ENCODE measurements at regions not wholly inside any gene's neighbourhood (a gene's known extent, or its start where the extent isn't known, plus 50 kb on each side); places are given as distances from the start of the nearest gene placed in this dataset.

DNA sequence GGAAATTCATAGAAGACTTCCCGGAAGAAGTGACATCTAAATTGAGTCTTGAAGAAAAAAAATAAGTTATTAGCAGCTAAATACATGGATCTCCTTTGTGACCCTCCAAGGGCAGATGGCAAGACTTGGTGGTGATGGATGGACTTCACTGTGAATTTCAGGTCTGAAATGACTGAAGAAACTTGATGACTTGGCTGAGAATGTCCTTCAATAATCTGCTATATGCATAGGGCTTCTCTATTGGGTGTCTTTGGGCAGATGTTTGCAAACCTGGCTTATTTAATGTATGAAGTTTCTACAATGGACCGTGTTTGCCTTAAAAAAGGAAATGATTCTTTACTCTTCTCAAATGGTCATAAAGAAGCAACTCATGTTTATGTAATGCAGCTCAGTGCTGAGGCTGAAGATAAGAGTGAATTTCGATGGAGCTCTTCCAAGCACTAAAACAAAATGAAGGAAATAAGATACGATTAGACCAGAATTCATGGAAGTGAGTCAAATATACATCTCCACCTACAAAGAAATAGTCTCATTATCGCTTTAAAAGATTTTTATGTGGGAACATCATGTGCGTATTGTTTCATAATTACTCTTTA lies 116.6 kb upstream of the WDR11 start:
- Histone ChIP-seq H3K4me1 (ENCODE audit: control insufficient read depth, insufficient read depth, low read length, poor library complexity, severe bottlenecking) (no peaks in the 10 kb centered on the region), H3K4me3 (ENCODE audit: low read depth, low read length) (no peak overlapping the region), H3K9me3 (ENCODE audit: control insufficient read depth in 2 of 2, low read length in 2 of 2) (no peaks in the 10 kb centered on the region), H3K36me3 (ENCODE audit: control insufficient read depth, insufficient read depth, low read length) (no peaks in the 10 kb centered on the region), H3K27ac (ENCODE audit: insufficient read depth, low read length, poor library complexity, severe bottlenecking) (no peak overlapping the region), H3K27me3 (ENCODE audit: control insufficient read depth, insufficient read depth, low read length) (no peaks in the 10 kb centered on the region)
- peak in 1 of 3 donors; percentile 10 for DNase-seq
- no peak for ATAC-seq (ENCODE audit: low read depth in 2 of 2)
- Mint-ChIP-seq H3K9me3 (no peaks in the 10 kb centered on the region), H3K4me3 (no peak overlapping the region), H3K27me3 (no peaks in the 10 kb centered on the region), H3K36me3 (no peaks in the 10 kb centered on the region), H3K4me1 (no peaks in the 10 kb centered on the region), H3K27ac (no peak overlapping the region)

DNA sequence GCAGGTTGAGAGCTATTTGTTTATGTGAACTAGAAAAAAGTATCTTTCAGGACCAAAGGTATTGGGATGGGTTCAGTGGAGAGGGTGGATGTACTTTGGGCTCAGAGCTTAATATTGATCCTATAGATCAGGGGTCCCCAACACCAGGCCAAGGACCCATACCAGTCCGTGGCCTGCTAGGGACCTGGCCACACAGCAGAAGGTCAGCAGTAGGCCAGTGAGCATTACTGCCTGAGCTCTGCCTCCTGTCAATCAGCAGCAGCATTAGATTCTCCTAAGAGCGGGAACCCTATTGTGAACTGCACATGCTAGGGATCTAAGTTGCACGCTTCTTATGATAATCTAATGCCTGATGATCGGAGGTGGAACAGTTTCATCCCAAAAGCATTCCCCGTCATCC lies 115.8 kb upstream of the WDR11 start:
- Histone ChIP-seq H3K27me3 (ENCODE audit: control insufficient read depth, insufficient read depth, low read length) (no peaks in the 10 kb centered on the region), H3K9me3 (ENCODE audit: control insufficient read depth in 2 of 2, low read length in 2 of 2) (no peaks in the 10 kb centered on the region), H3K27ac (ENCODE audit: insufficient read depth, low read length, poor library complexity, severe bottlenecking) (no peak overlapping the region), H3K4me1 (ENCODE audit: control insufficient read depth, insufficient read depth, low read length, poor library complexity, severe bottlenecking) (no peaks in the 10 kb centered on the region), H3K4me3 (ENCODE audit: low read depth, low read length) (no peak overlapping the region), H3K36me3 (ENCODE audit: control insufficient read depth, insufficient read depth, low read length) (no peaks in the 10 kb centered on the region)
- no peak for ATAC-seq (ENCODE audit: low read depth in 2 of 2)
- H3K4me1 Mint-ChIP-seq: no peaks in the 10 kb centered on the region
- no peaks in the 10 kb centered on the region for H3K9me3 Mint-ChIP-seq
- no peaks in the 10 kb centered on the region for H3K27me3 Mint-ChIP-seq
- H3K27ac Mint-ChIP-seq: no peak overlapping the region
- no peak overlapping the region for H3K4me3 Mint-ChIP-seq
- no peaks in the 10 kb centered on the region for H3K36me3 Mint-ChIP-seq
- DNase-seq: no peak

DNA sequence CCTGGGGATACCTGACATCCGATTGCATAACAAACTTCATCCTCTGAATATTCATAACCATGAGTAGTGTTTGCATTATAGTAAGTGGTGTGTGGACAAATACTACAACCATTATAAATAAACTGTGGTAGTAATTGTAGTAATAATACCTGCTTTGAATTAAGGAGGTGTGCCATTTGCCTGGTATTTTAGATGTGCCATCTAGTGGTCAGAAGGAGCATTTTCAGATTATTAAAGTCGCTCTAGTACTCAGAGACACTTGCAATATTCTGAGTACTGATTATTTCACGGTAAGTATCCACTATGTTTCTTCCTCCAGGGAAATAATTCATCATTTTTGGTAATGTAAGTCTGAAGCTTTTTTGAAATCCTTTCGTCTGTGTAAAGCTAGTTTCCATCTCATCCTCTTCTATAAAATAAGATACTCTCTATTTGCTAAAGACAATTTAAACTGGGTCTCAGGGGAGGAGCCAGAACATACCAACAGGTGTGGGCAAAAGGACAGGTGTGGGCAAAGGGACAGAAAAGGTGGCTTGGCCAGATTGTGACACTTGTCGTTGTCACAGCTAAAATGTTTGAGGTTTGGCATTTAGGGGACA lies 115.3 kb upstream of the WDR11 start:
- ATAC-seq (ENCODE audit: low read depth in 2 of 2) (no peak), DNase-seq (peak in 1 of 3 donors; percentile 33)
- Mint-ChIP-seq H3K27me3 (no peaks in the 10 kb centered on the region), H3K4me1 (no peaks in the 10 kb centered on the region), H3K4me3 (no peak overlapping the region), H3K36me3 (no peaks in the 10 kb centered on the region), H3K9me3 (no peaks in the 10 kb centered on the region), H3K27ac (peak overlapping the region in 1 of 3 donors; percentile 77)
- Histone ChIP-seq H3K4me1 (ENCODE audit: control insufficient read depth, insufficient read depth, low read length, poor library complexity, severe bottlenecking) (no peaks in the 10 kb centered on the region), H3K27ac (ENCODE audit: insufficient read depth, low read length, poor library complexity, severe bottlenecking) (no peak overlapping the region), H3K9me3 (ENCODE audit: control insufficient read depth in 2 of 2, low read length in 2 of 2) (no peaks in the 10 kb centered on the region), H3K27me3 (ENCODE audit: control insufficient read depth, insufficient read depth, low read length) (no peaks in the 10 kb centered on the region), H3K4me3 (ENCODE audit: low read depth, low read length) (no peak overlapping the region), H3K36me3 (ENCODE audit: control insufficient read depth, insufficient read depth, low read length) (no peaks in the 10 kb centered on the region)

DNA sequence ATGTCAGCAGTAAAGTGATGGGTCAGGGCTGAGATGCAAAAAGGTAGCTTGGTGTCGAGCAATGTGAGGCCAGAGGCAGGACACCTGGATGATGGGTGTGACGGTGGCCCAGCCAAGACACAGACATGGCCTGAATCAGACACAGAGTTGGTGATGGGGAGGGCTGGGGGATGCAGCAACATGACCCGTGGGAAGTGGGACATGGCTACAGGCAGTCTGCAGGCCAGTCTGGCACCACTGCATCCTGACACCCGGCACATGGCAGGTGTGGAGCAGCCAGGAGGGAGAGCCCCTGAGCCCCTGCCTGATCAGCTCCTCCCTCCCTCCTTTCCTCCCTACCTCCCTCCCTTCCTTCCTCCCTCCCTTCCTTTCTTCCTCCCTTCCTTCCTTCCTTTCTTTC lies 114.8 kb upstream of the WDR11 start:
- H3K36me3 Mint-ChIP-seq: no peaks in the 10 kb centered on the region
- no peak overlapping the region for H3K4me3 ChIP-seq (ENCODE audit: low read depth, low read length)
- H3K27me3 ChIP-seq (ENCODE audit: control insufficient read depth, insufficient read depth, low read length): no peaks in the 10 kb centered on the region
- H3K27ac Mint-ChIP-seq: peak overlapping the region in 1 of 3 donors; percentile 77
- no peak overlapping the region for H3K4me3 Mint-ChIP-seq
- H3K9me3 Mint-ChIP-seq: no peaks in the 10 kb centered on the region
- no peaks in the 10 kb centered on the region for H3K9me3 ChIP-seq (ENCODE audit: control insufficient read depth in 2 of 2, low read length in 2 of 2)
- no peaks in the 10 kb centered on the region for H3K36me3 ChIP-seq (ENCODE audit: control insufficient read depth, insufficient read depth, low read length)
- no peaks in the 10 kb centered on the region for H3K4me1 ChIP-seq (ENCODE audit: control insufficient read depth, insufficient read depth, low read length, poor library complexity, severe bottlenecking)
- no peak overlapping the region for H3K27ac ChIP-seq (ENCODE audit: insufficient read depth, low read length, poor library complexity, severe bottlenecking)
- H3K27me3 Mint-ChIP-seq: no peaks in the 10 kb centered on the region
- no peaks in the 10 kb centered on the region for H3K4me1 Mint-ChIP-seq
- DNase-seq (no peak), ATAC-seq (ENCODE audit: low read depth in 2 of 2) (no peak)

DNA sequence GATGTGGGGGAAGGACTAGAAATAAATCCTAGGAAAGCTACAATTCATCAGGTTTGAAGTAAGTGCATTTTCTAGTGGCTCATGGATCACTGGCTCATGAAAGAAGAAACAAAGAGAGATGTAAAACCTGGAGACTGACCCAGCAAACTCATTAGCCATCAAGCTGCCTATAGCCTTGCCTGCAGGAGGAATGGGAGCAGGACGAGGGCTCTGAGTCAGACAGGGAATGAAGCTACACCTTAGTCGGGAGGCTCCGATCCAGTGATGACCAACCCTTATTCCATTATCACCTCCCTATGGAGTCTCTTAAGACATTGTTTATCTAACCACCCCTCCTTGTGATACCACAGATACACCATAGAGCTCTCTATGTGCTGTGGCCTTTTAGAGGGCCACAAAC lies 112.5 kb upstream of the WDR11 start:
- no peak overlapping the region for H3K27ac Mint-ChIP-seq
- no peaks in the 10 kb centered on the region for H3K9me3 ChIP-seq (ENCODE audit: control insufficient read depth in 2 of 2, low read length in 2 of 2)
- ATAC-seq (ENCODE audit: low read depth in 2 of 2): no peak
- no peak overlapping the region for H3K4me3 ChIP-seq (ENCODE audit: low read depth, low read length)
- peaks cover 0 to 2% (median 0%) of the 10 kb centered on the region in 7 donors for H3K9me3 Mint-ChIP-seq
- H3K27me3 ChIP-seq (ENCODE audit: control insufficient read depth, insufficient read depth, low read length): no peaks in the 10 kb centered on the region
- no peak overlapping the region for H3K4me3 Mint-ChIP-seq
- no peak for DNase-seq
- H3K4me1 ChIP-seq (ENCODE audit: control insufficient read depth, insufficient read depth, low read length, poor library complexity, severe bottlenecking): no peaks in the 10 kb centered on the region
- no peaks in the 10 kb centered on the region for H3K4me1 Mint-ChIP-seq
- H3K36me3 Mint-ChIP-seq: no peaks in the 10 kb centered on the region
- H3K27ac ChIP-seq (ENCODE audit: insufficient read depth, low read length, poor library complexity, severe bottlenecking): no peak overlapping the region
- no peaks in the 10 kb centered on the region for H3K27me3 Mint-ChIP-seq
- H3K36me3 ChIP-seq (ENCODE audit: control insufficient read depth, insufficient read depth, low read length): no peaks in the 10 kb centered on the region

DNA sequence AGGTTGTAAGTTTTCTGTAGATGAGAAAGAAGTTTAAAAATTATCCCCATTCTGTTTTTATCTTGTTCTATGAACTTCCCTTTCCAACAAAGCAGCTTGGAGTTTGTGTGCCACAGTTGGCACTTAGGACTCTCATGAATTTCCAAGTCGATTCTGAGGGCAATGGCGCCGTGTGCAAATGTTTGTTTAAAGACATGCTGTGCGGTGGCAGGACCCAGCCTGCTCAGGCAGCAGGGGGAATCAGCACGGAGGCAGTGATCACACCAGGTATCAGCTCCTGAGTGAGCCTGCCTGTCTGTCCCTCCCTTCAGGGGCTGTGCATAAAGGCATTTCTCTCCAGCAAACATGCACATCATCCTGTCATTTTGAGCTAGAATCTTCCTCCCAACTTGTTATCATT lies 109.8 kb upstream of the WDR11 start:
- DNase-seq (no peak), ATAC-seq (ENCODE audit: low read depth in 2 of 2) (no peak)
- Mint-ChIP-seq H3K4me1 (no peaks in the 10 kb centered on the region), H3K4me3 (no peak overlapping the region), H3K9me3 (peaks cover 0 to 4% (median 0%) of the 10 kb centered on the region in 7 donors), H3K27me3 (no peaks in the 10 kb centered on the region), H3K36me3 (no peaks in the 10 kb centered on the region), H3K27ac (no peak overlapping the region)
- Histone ChIP-seq H3K36me3 (ENCODE audit: control insufficient read depth, insufficient read depth, low read length) (no peaks in the 10 kb centered on the region), H3K4me1 (ENCODE audit: control insufficient read depth, insufficient read depth, low read length, poor library complexity, severe bottlenecking) (no peaks in the 10 kb centered on the region), H3K9me3 (ENCODE audit: control insufficient read depth in 2 of 2, low read length in 2 of 2) (no peaks in the 10 kb centered on the region), H3K27me3 (ENCODE audit: control insufficient read depth, insufficient read depth, low read length) (no peaks in the 10 kb centered on the region), H3K27ac (ENCODE audit: insufficient read depth, low read length, poor library complexity, severe bottlenecking) (no peak overlapping the region), H3K4me3 (ENCODE audit: low read depth, low read length) (no peak overlapping the region)

DNA sequence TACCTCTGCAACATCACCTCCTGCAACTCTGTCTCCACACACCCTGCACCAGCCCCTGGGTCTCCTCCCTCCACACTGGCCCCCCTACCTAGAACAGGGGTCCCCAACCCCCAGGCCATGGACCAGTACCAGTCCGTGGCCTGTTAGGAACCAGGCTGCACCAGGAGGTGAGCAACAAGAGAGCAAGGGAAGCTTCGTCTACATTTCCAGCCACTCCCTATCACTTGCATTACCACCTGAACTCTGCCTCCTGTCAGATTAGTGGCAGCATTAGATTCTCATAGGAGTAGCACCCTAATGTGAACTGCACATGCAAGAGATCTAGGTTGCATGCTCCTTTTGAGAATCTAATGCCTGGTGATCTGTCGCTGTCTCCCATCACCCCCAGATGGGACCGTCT lies 108.8 kb upstream of the WDR11 start:
- H3K27me3 Mint-ChIP-seq: peaks cover 2% of the 10 kb centered on the region
- Histone ChIP-seq H3K36me3 (ENCODE audit: control insufficient read depth, insufficient read depth, low read length) (no peaks in the 10 kb centered on the region), H3K9me3 (ENCODE audit: control insufficient read depth in 2 of 2, low read length in 2 of 2) (no peaks in the 10 kb centered on the region), H3K27me3 (ENCODE audit: control insufficient read depth, insufficient read depth, low read length) (no peaks in the 10 kb centered on the region), H3K27ac (ENCODE audit: insufficient read depth, low read length, poor library complexity, severe bottlenecking) (no peak overlapping the region), H3K4me1 (ENCODE audit: control insufficient read depth, insufficient read depth, low read length, poor library complexity, severe bottlenecking) (no peaks in the 10 kb centered on the region), H3K4me3 (ENCODE audit: low read depth, low read length) (no peak overlapping the region)
- no peak for ATAC-seq (ENCODE audit: low read depth in 2 of 2)
- H3K9me3 Mint-ChIP-seq: peaks cover 0 to 4% (median 0%) of the 10 kb centered on the region in 7 donors
- H3K4me3 Mint-ChIP-seq: no peak overlapping the region
- H3K4me1 Mint-ChIP-seq: no peaks in the 10 kb centered on the region
- H3K27ac Mint-ChIP-seq: no peak overlapping the region
- H3K36me3 Mint-ChIP-seq: no peaks in the 10 kb centered on the region
- DNase-seq: no peak

DNA sequence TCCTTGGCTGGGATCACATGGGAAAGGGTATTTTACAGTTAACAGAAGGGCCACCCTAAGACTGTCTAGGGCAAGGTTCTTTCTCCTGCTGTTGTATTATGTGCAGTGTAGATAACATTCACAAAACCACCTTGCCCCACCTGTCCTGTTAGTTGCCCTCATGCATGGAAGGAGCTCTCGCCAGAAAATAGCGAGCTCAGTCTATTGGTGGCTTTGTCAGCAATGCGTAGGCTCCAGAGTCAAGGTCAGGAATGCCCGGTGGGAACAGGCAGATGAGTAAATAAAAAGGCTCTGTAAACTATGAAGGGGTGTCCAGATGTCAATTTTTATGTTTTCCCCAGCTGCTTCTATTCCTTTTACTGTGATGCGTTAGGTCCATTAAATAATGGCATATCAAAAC lies 107.1 kb upstream of the WDR11 start:
- Mint-ChIP-seq H3K27me3 (peaks cover 8% of the 10 kb centered on the region), H3K4me3 (no peak overlapping the region), H3K4me1 (no peaks in the 10 kb centered on the region), H3K36me3 (no peaks in the 10 kb centered on the region), H3K27ac (no peak overlapping the region), H3K9me3 (peaks cover 0 to 4% (median 0%) of the 10 kb centered on the region in 7 donors)
- no peak for ATAC-seq (ENCODE audit: low read depth in 2 of 2)
- Histone ChIP-seq H3K27ac (ENCODE audit: insufficient read depth, low read length, poor library complexity, severe bottlenecking) (no peak overlapping the region), H3K27me3 (ENCODE audit: control insufficient read depth, insufficient read depth, low read length) (peaks cover under 1% of the 10 kb centered on the region), H3K4me3 (ENCODE audit: low read depth, low read length) (no peak overlapping the region), H3K9me3 (ENCODE audit: control insufficient read depth in 2 of 2, low read length in 2 of 2) (no peaks in the 10 kb centered on the region), H3K4me1 (ENCODE audit: control insufficient read depth, insufficient read depth, low read length, poor library complexity, severe bottlenecking) (no peaks in the 10 kb centered on the region), H3K36me3 (ENCODE audit: control insufficient read depth, insufficient read depth, low read length) (no peaks in the 10 kb centered on the region)
- DNase-seq: no peak

Data from CD4-positive, CD25-positive, alpha-beta regulatory T cell (primary cell).